ENCODE measurements at regions not wholly inside any gene's neighbourhood (a gene's known extent, or its start where the extent isn't known, plus 50 kb on each side); places are given as distances from the start of the nearest gene placed in this dataset.

- no peak for TF ChIP-seq CTCF (IDR thresholded peaks at IDR 0.05; ENCODE audit: low read length)
- no peak for TF ChIP-seq EZH2 (IDR thresholded peaks at IDR 0.05; ENCODE audit: borderline replicate concordance, low read length)
These were observed 942.1 kb downstream of the KCNJ2 start for GRCh38 chr17:71111460-71111859.

Data from OCI-LY1 (cell line).